ENCODE measurements at regions not wholly inside any gene's neighbourhood (a gene's known extent, or its start where the extent isn't known, plus 50 kb on each side); places are given as distances from the start of the nearest gene placed in this dataset.

DNA sequence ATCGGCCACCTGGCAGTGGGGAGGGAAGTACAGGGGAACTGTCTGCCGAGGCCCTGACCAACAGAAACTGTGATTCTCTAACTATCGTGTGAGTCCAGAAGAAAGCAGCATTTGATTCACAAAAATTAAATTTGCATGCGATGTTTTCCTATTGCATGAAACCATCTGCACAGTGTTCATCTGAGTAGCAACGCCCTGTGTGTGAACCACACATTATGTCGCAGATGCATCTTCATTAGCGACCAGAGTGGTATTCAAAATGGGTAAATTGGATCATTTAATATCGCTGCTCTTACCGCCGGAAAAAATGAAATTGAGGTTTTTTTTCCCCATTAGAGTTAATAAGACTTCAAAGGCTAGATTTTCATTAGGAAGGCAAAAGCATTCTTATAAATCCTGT, 260.6 kb downstream of the ABCC12 start:
- DNase-seq (ENCODE audit: low read depth in 1 of 2, low spot score in 1 of 2): no peak
- no peak for TF ChIP-seq REST (IDR thresholded peaks at IDR 0.05; ENCODE audit: insufficient replicate concordance, low read depth)
- no peak for TF ChIP-seq GABPA (IDR thresholded peaks at IDR 0.05; ENCODE audit: low read depth)
- no peak for TF ChIP-seq POLR2AphosphoS5 (IDR thresholded peaks at IDR 0.05; ENCODE audit: low read depth)
- TF ChIP-seq, protein P1, sequence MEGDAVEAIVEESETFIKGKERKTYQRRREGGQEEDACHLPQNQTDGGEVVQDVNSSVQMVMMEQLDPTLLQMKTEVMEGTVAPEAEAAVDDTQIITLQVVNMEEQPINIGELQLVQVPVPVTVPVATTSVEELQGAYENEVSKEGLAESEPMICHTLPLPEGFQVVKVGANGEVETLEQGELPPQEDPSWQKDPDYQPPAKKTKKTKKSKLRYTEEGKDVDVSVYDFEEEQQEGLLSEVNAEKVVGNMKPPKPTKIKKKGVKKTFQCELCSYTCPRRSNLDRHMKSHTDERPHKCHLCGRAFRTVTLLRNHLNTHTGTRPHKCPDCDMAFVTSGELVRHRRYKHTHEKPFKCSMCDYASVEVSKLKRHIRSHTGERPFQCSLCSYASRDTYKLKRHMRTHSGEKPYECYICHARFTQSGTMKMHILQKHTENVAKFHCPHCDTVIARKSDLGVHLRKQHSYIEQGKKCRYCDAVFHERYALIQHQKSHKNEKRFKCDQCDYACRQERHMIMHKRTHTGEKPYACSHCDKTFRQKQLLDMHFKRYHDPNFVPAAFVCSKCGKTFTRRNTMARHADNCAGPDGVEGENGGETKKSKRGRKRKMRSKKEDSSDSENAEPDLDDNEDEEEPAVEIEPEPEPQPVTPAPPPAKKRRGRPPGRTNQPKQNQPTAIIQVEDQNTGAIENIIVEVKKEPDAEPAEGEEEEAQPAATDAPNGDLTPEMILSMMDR (IDR thresholded peaks at IDR 0.05; ENCODE audit: insufficient read depth, low read length): no peak
- TF ChIP-seq SPI1 (IDR thresholded peaks at IDR 0.05; ENCODE audit: borderline replicate concordance, low read depth): no peak
- no peak overlapping the region for H3K4me3 ChIP-seq (replicated peaks; ENCODE audit: insufficient read depth, low read length)
- H3K27ac ChIP-seq (replicated peaks): no peak overlapping the region
- no peaks in the 10 kb centered on the region for H3K27me3 ChIP-seq (ENCODE audit: insufficient read depth, poor library complexity, severe bottlenecking)

DNA sequence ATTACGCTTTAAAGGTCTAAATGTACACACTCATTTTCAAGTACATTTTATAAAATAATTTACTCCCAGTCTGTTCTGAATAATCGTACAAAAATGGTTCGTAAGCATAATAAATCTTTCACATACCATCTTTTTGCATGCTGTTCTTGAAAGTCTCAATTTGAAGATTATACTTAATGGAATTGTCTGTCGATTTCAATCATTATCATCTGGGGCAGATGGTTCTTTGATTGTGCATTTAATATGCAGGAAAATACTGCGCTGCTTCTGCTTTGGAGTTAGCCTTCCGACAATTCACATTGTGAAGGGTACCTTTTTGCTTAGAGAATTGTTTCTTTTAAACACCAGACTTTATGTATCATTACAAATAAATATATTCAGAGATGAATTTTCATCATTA, 262.8 kb downstream of the ABCC12 start:
- TF ChIP-seq REST (IDR thresholded peaks at IDR 0.05; ENCODE audit: insufficient replicate concordance, low read depth): no peak
- TF ChIP-seq, protein P1 (IDR thresholded peaks at IDR 0.05; ENCODE audit: insufficient read depth, low read length): no peak
- no peak for TF ChIP-seq POLR2AphosphoS5 (IDR thresholded peaks at IDR 0.05; ENCODE audit: low read depth)
- no peak for TF ChIP-seq GABPA (IDR thresholded peaks at IDR 0.05; ENCODE audit: low read depth)
- TF ChIP-seq SPI1 (IDR thresholded peaks at IDR 0.05; ENCODE audit: borderline replicate concordance, low read depth): no peak
- H3K27ac ChIP-seq (replicated peaks): no peak overlapping the region
- H3K27me3 ChIP-seq (ENCODE audit: insufficient read depth, poor library complexity, severe bottlenecking): peaks cover 3% of the 10 kb centered on the region
- H3K4me3 ChIP-seq (replicated peaks; ENCODE audit: insufficient read depth, low read length): no peak overlapping the region
- no peak for DNase-seq (ENCODE audit: low read depth in 1 of 2, low spot score in 1 of 2)

DNA sequence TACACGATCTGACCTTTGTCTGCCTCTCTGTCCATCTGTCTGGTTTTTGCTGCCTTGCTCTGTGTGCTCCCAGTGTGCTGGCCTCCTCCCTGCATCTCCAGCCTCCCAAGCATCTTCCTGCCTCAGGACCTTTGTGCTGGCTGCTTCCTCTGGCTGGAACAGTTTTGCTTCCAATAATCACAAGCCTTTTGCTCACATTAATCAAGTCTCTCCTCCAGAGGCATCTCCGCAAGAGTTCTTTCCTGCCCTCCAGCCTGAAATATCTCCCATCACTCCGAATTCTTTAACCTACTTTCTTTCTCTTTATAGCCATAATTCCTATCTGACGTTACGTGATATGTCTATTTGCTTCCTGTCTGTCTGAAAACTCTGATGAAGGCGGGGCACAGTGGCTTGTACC, 267.1 kb downstream of the ABCC12 start:
- Histone ChIP-seq H3K4me3 (replicated peaks; ENCODE audit: insufficient read depth, low read length) (no peak overlapping the region), H3K27ac (replicated peaks) (no peak overlapping the region), H3K27me3 (ENCODE audit: insufficient read depth, poor library complexity, severe bottlenecking) (peaks cover 17% of the 10 kb centered on the region)
- no peak for TF ChIP-seq GABPA (IDR thresholded peaks at IDR 0.05; ENCODE audit: low read depth)
- TF ChIP-seq SPI1 (IDR thresholded peaks at IDR 0.05; ENCODE audit: borderline replicate concordance, low read depth): no peak
- TF ChIP-seq, protein P1 (IDR thresholded peaks at IDR 0.05; ENCODE audit: insufficient read depth, low read length): no peak
- TF ChIP-seq REST (IDR thresholded peaks at IDR 0.05; ENCODE audit: insufficient replicate concordance, low read depth): no peak
- TF ChIP-seq POLR2AphosphoS5 (IDR thresholded peaks at IDR 0.05; ENCODE audit: low read depth): no peak
- DNase-seq (ENCODE audit: low read depth in 1 of 2, low spot score in 1 of 2): no peak
